ENCODE measurements at regions not wholly inside any gene's neighbourhood (a gene's known extent, or its start where the extent isn't known, plus 50 kb on each side); places are given as distances from the start of the nearest gene placed in this dataset.

- CTCF ChIA-PET (ENCODE audit: low intra/inter-chr PET ratio, low total read pairs) = no interaction called here
- WGBS (ENCODE audit: low lambda C conversion rate) = 3% methylated on average over 2 of the region's 2 CpGs
- no peaks in the 10 kb centered on the region for H3K9me3 ChIP-seq (ENCODE audit: low read length)
These were observed 297.7 kb upstream of the MAN1A1 start for GRCh38 chr6:119647309-119647708.

DNA sequence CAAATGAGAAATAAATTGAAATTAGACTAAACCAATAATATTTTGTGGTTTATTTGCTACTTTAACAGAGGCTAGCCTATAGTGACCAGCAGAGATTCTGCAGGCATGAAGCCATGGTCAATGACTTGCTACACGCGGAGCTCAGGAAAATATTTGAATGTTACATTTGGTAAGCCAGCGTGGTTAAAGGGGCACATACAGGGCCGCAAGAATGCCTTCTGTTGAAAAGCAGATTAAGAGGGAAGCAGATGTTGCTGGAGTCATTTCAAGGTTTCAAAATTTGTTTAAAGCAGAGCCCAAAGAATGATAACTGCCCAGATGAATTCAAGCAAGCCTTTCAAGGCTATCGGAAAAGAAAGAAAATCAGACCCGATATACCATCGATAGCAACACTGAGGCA, 294.3 kb upstream of the MAN1A1 start:
- POLR2A ChIA-PET = no interaction called here

More at GRCh38 chr6:119647309-119647708, 297.7 kb upstream of the MAN1A1 start:
- Histone ChIP-seq H3K27ac (ENCODE audit: extremely low read length, insufficient read depth, low read length) (no peak overlapping the region), H3K4me2 (ENCODE audit: low read depth, low read length) (no peak overlapping the region), H3K79me2 (ENCODE audit: insufficient read depth, low read length) (no peaks in the 10 kb centered on the region), H4K20me1 (ENCODE audit: insufficient read depth, low read length) (no peaks in the 10 kb centered on the region), H3K4me1 (ENCODE audit: insufficient read depth, low read length) (no peaks in the 10 kb centered on the region), H3K4me3 (replicated peaks in 1 of 3; ENCODE audit: insufficient read depth in 1 of 3, low read depth in 2 of 3, low read length in 3 of 3) (no peak overlapping the region), H3K9ac (ENCODE audit: insufficient read depth, low read depth, low read length) (no peak overlapping the region), H3K36me3 (replicated peaks in 1 of 2; ENCODE audit: control insufficient read depth in 1 of 2, insufficient read depth in 2 of 2, low read length in 2 of 2) (no peaks in the 10 kb centered on the region), H2AFZ (ENCODE audit: low read length) (no peak overlapping the region), H3K27me3 (ENCODE audit: control insufficient read depth in 1 of 2, insufficient read depth in 2 of 2, low read length in 2 of 2) (no peaks in the 10 kb centered on the region; a peak in 1 of 5 replicates)
- ATAC-seq (no peak), FAIRE-seq (no peak), DNase-seq (ENCODE audit: low spot score) (no peak)
- TF ChIP-seq TAF1 (CRISPR knock-in tag; IDR thresholded peaks at IDR 0.05) = no peak
- no peak for TF ChIP-seq ZNF879 (CRISPR knock-in tag; IDR thresholded peaks at IDR 0.05)
- TF ChIP-seq, protein P1, sequence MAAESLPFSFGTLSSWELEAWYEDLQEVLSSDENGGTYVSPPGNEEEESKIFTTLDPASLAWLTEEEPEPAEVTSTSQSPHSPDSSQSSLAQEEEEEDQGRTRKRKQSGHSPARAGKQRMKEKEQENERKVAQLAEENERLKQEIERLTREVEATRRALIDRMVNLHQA (CRISPR knock-in tag; IDR thresholded peaks at IDR 0.05) = no peak
- no peak for TF ChIP-seq HNF4G (IDR thresholded peaks at IDR 0.05; ENCODE audit: borderline replicate concordance, low read depth, low read length)
- no peak for TF ChIP-seq HNF4G (CRISPR knock-in tag; IDR thresholded peaks at IDR 0.05; ENCODE audit: borderline replicate concordance, low read depth)
- TF ChIP-seq ZNF207 (IDR thresholded peaks at IDR 0.05; ENCODE audit: borderline replicate concordance) = no peak
- TF ChIP-seq NFE2 (CRISPR knock-in tag; IDR thresholded peaks at IDR 0.05) = no peak
- no peak for TF ChIP-seq ZC3H4 (CRISPR knock-in tag; IDR thresholded peaks at IDR 0.05; ENCODE audit: borderline replicate concordance)
- TF ChIP-seq ZNF547 (CRISPR knock-in tag; IDR thresholded peaks at IDR 0.05) = no peak
- no peak for TF ChIP-seq RARA (CRISPR knock-in tag; IDR thresholded peaks at IDR 0.05)
- TF ChIP-seq NCOA5 (CRISPR knock-in tag; IDR thresholded peaks at IDR 0.05) = no peak
- TF ChIP-seq SP1 (IDR thresholded peaks at IDR 0.05) = no peak
- no peak for TF ChIP-seq SP1 (CRISPR knock-in tag; IDR thresholded peaks at IDR 0.05)
- no peak for TF ChIP-seq IKZF4 (CRISPR knock-in tag; IDR thresholded peaks at IDR 0.05; ENCODE audit: borderline replicate concordance, low read depth, not compliant biosample characterization)
- in situ Hi-C loops (cut with HindIII; ENCODE audit: extremely low pct_ligation_motif_present, low pct_unique_long_range_greater_than_20kb) (no loop called here), intact Hi-C loops (cut with micrococcal nuclease; ENCODE audit: unreplicated experiment) (no loop called here)
- POLR2A ChIA-PET = no interaction called here
- no TSS peak for BruUV-seq (replicated peaks)

More for the DNA sequence above, 294.3 kb upstream of the MAN1A1 start:
- no peaks in the 10 kb centered on the region for H3K9me3 ChIP-seq (ENCODE audit: low read length)
- FAIRE-seq (no peak), ATAC-seq (no peak), DNase-seq (ENCODE audit: low spot score) (no peak)
- in situ Hi-C loops (cut with HindIII; ENCODE audit: extremely low pct_ligation_motif_present, low pct_unique_long_range_greater_than_20kb) = no loop called here
- H3K27me3 ChIP-seq (ENCODE audit: control insufficient read depth in 1 of 2, insufficient read depth in 2 of 2, low read length in 2 of 2) = no peaks in the 10 kb centered on the region
- H3K4me3 ChIP-seq (replicated peaks in 1 of 3; ENCODE audit: insufficient read depth in 1 of 3, low read depth in 2 of 3, low read length in 3 of 3) = no peak overlapping the region
- intact Hi-C loops (cut with micrococcal nuclease; ENCODE audit: unreplicated experiment) = no loop called here
- no peak overlapping the region for H3K9ac ChIP-seq (ENCODE audit: insufficient read depth, low read depth, low read length)
- H3K79me2 ChIP-seq (ENCODE audit: insufficient read depth, low read length) = no peaks in the 10 kb centered on the region
- CTCF ChIA-PET (ENCODE audit: low intra/inter-chr PET ratio, low total read pairs) = no interaction called here
- no peak overlapping the region for H2AFZ ChIP-seq (ENCODE audit: low read length)
- no TSS peak for BruUV-seq (replicated peaks)
- H4K20me1 ChIP-seq (ENCODE audit: insufficient read depth, low read length) = no peaks in the 10 kb centered on the region
- H3K36me3 ChIP-seq (replicated peaks in 1 of 2; ENCODE audit: control insufficient read depth in 1 of 2, insufficient read depth in 2 of 2, low read length in 2 of 2) = no peaks in the 10 kb centered on the region
- 56% methylated on average over 7 of the region's 7 CpGs for WGBS (ENCODE audit: low lambda C conversion rate)
- no peak for TF ChIP-seq IRX3 (CRISPR knock-in tag; IDR thresholded peaks at IDR 0.05; ENCODE audit: borderline replicate concordance, low read depth)
- no peak for TF ChIP-seq SOX6 (IDR thresholded peaks at IDR 0.05)
- TF ChIP-seq SOX6 (CRISPR knock-in tag; IDR thresholded peaks at IDR 0.05) = no peak
- no peak for TF ChIP-seq MNT (IDR thresholded peaks at IDR 0.05)
- TF ChIP-seq U2AF1 (optimal IDR thresholded peaks at IDR 0.05; ENCODE audit: low read depth, low read length) = no peak
- TF ChIP-seq, protein P2, sequence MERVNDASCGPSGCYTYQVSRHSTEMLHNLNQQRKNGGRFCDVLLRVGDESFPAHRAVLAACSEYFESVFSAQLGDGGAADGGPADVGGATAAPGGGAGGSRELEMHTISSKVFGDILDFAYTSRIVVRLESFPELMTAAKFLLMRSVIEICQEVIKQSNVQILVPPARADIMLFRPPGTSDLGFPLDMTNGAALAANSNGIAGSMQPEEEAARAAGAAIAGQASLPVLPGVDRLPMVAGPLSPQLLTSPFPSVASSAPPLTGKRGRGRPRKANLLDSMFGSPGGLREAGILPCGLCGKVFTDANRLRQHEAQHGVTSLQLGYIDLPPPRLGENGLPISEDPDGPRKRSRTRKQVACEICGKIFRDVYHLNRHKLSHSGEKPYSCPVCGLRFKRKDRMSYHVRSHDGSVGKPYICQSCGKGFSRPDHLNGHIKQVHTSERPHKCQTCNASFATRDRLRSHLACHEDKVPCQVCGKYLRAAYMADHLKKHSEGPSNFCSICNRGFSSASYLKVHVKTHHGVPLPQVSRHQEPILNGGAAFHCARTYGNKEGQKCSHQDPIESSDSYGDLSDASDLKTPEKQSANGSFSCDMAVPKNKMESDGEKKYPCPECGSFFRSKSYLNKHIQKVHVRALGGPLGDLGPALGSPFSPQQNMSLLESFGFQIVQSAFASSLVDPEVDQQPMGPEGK (CRISPR knock-in tag; IDR thresholded peaks at IDR 0.05) = no peak
- TF ChIP-seq, protein P3, sequence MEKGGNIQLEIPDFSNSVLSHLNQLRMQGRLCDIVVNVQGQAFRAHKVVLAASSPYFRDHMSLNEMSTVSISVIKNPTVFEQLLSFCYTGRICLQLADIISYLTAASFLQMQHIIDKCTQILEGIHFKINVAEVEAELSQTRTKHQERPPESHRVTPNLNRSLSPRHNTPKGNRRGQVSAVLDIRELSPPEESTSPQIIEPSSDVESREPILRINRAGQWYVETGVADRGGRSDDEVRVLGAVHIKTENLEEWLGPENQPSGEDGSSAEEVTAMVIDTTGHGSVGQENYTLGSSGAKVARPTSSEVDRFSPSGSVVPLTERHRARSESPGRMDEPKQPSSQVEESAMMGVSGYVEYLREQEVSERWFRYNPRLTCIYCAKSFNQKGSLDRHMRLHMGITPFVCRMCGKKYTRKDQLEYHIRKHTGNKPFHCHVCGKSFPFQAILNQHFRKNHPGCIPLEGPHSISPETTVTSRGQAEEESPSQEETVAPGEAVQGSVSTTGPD (CRISPR knock-in tag; IDR thresholded peaks at IDR 0.05) = no peak
- no peak overlapping the region for H3K27ac ChIP-seq (ENCODE audit: extremely low read length, insufficient read depth, low read length)
- no peaks in the 10 kb centered on the region for H3K4me1 ChIP-seq (ENCODE audit: insufficient read depth, low read length)
- H3K4me2 ChIP-seq (ENCODE audit: low read depth, low read length) = no peak overlapping the region
